Left ventricle myocardium inferior (tissue), 1 donor: ENCODE measurements at regions not wholly inside any gene's neighbourhood (a gene's known extent, or its start where the extent isn't known, plus 50 kb on each side); places are given as distances from the start of the nearest gene placed in this dataset.
"Not testable (repeated sequence)": the region's sequence is repeated elsewhere in the genome, so short reads cannot be mapped to it uniquely, and the experiment has no call there.

ENCODE experiments used
- DNase-seq: peaks from one replicate; pipeline ENCODE4 v3.0.0-alpha.2; 2020
- H3K27ac ChIP-seq: fragments of 200-600 bp; replicated peaks from 2 replicates; pipeline ENCODE4 v1.8.0; 2021
- H3K27me3 ChIP-seq: fragments of 200-600 bp; 2 replicates; pipeline ENCODE4 v1.8.0; 2021; ENCODE audit warnings: low read depth
- H3K36me3 ChIP-seq: fragments of 200-600 bp; 2 replicates; pipeline ENCODE4 v1.8.0; 2021
- H3K4me1 ChIP-seq: fragments of 200-600 bp; 2 replicates; pipeline ENCODE4 v1.8.0; 2021
- H3K4me3 ChIP-seq: fragments of 200-600 bp; 2 replicates; pipeline ENCODE4 v1.8.0; 2021; ENCODE audit warnings: mild to moderate bottlenecking, moderate library complexity
- H3K9me3 ChIP-seq: fragments of 200-600 bp; replicated peaks from 2 replicates; pipeline ENCODE4 v1.8.0; 2021
- CTCF ChIP-seq: fragments of 200-600 bp; IDR thresholded peaks from 2 replicates; pipeline ENCODE4 v1.8.0; 2021; ENCODE audit warnings: antibody characterized with exemption, mild to moderate bottlenecking, borderline replicate concordance
- intact Hi-C: fragments of 100-400 bp; cut with micrococcal nuclease; formaldehyde crosslinking; loops from one replicate; pipeline ENCODE4 v1.11.0; 2022
- donor health status: DM: no; HTN: yes; CAD: no; lungs with severe emphysema.

GRCh38 chr17:21756856-21757619 lies 64.7 kb downstream of the KCNJ18 start:
- intact Hi-C loops: no loop called here

GRCh38 chr17:21759636-21760035 lies 67.3 kb downstream of the KCNJ18 start:
- intact Hi-C loops, DNase-seq, H3K9me3 ChIP-seq, H3K36me3 ChIP-seq, H3K4me3 ChIP-seq, H3K27ac ChIP-seq, H3K4me1 ChIP-seq: not testable (repeated sequence)
- peaks cover 14% of the 10 kb centered on the region for H3K27me3 ChIP-seq

More at GRCh38 chr17:21756856-21757619, 64.7 kb downstream of the KCNJ18 start:
- TF ChIP-seq CTCF: no peak
- Histone ChIP-seq H3K27me3 (peaks cover 9% of the 10 kb centered on the region), H3K27ac (no peak overlapping the region), H3K4me3 (no peak overlapping the region), H3K36me3 (no peaks in the 10 kb centered on the region), H3K9me3 (no peaks in the 10 kb centered on the region), H3K4me1 (no peaks in the 10 kb centered on the region)
- DNase-seq: no peak

GRCh38 chr17:21763738-21764340 lies 71.5 kb downstream of the KCNJ18 start:
- H3K4me1 ChIP-seq, H3K36me3 ChIP-seq, intact Hi-C loops, H3K27ac ChIP-seq, H3K9me3 ChIP-seq, H3K4me3 ChIP-seq, DNase-seq: not testable (repeated sequence)
- peaks cover 19% of the 10 kb centered on the region for H3K27me3 ChIP-seq

- H3K4me3 ChIP-seq, DNase-seq, H3K27ac ChIP-seq, H3K9me3 ChIP-seq, intact Hi-C loops, H3K36me3 ChIP-seq, H3K4me1 ChIP-seq: not testable (repeated sequence)
- peaks cover 30% of the 10 kb centered on the region for H3K27me3 ChIP-seq
Measured at GRCh38 chr17:21765651-21766290, 73.4 kb downstream of the KCNJ18 start.

- DNase-seq, H3K36me3 ChIP-seq, H3K4me3 ChIP-seq, intact Hi-C loops, H3K27ac ChIP-seq, H3K9me3 ChIP-seq, H3K4me1 ChIP-seq: not testable (repeated sequence)
- peaks cover 30% of the 10 kb centered on the region for H3K27me3 ChIP-seq
Measured at GRCh38 chr17:21766565-21766964, 74.2 kb downstream of the KCNJ18 start.

GRCh38 chr17:21767162-21768156 lies 75.1 kb downstream of the KCNJ18 start:
- H3K36me3 ChIP-seq, H3K27ac ChIP-seq, H3K9me3 ChIP-seq, H3K4me1 ChIP-seq, intact Hi-C loops, H3K4me3 ChIP-seq, DNase-seq: not testable (repeated sequence)
- peaks cover 30% of the 10 kb centered on the region for H3K27me3 ChIP-seq

GRCh38 chr17:21768244-21768643 lies 75.9 kb downstream of the KCNJ18 start:
- DNase-seq, H3K4me1 ChIP-seq, H3K4me3 ChIP-seq, intact Hi-C loops, H3K36me3 ChIP-seq, H3K27ac ChIP-seq, H3K9me3 ChIP-seq: not testable (repeated sequence)
- peaks cover 30% of the 10 kb centered on the region for H3K27me3 ChIP-seq

- intact Hi-C loops, H3K27ac ChIP-seq, DNase-seq, H3K9me3 ChIP-seq, H3K4me1 ChIP-seq, H3K4me3 ChIP-seq, H3K36me3 ChIP-seq: not testable (repeated sequence)
- H3K27me3 ChIP-seq: peaks cover 33% of the 10 kb centered on the region
Measured at GRCh38 chr17:21768729-21769462, 76.6 kb downstream of the KCNJ18 start.

- H3K4me1 ChIP-seq, DNase-seq, H3K36me3 ChIP-seq, H3K9me3 ChIP-seq, H3K4me3 ChIP-seq, H3K27ac ChIP-seq, intact Hi-C loops: not testable (repeated sequence)
- peaks cover 27% of the 10 kb centered on the region for H3K27me3 ChIP-seq
Measured at GRCh38 chr17:21769781-21770180, 77.5 kb downstream of the KCNJ18 start.

- H3K27me3 ChIP-seq: peaks cover 24% of the 10 kb centered on the region
- H3K36me3 ChIP-seq, H3K9me3 ChIP-seq, intact Hi-C loops, H3K4me3 ChIP-seq, H3K4me1 ChIP-seq, H3K27ac ChIP-seq, DNase-seq: not testable (repeated sequence)
Measured at GRCh38 chr17:21770466-21771446, 78.4 kb downstream of the KCNJ18 start.
